ENCODE measurements at regions not wholly inside any gene's neighbourhood (a gene's known extent, or its start where the extent isn't known, plus 50 kb on each side); places are given as distances from the start of the nearest gene placed in this dataset.

GRCh38 chr10:94085766-94086437, 92.2 kb downstream of the PLCE1 start:
- DNase-seq (ENCODE audit: low read depth, low spot score), result no peak

GRCh38 chr10:94088926-94089381, 95.2 kb downstream of the PLCE1 start:
- DNase-seq (ENCODE audit: low read depth, low spot score), result peak; percentile 44

GRCh38 chr10:94091649-94092048, 97.9 kb downstream of the PLCE1 start:
- no peak for DNase-seq (ENCODE audit: low read depth, low spot score)

- peak; percentile 71 for DNase-seq (ENCODE audit: low read depth, low spot score)
These were observed 99.1 kb downstream of the PLCE1 start for GRCh38 chr10:94092848-94093247.

GRCh38 chr10:94093286-94093905, 99.7 kb downstream of the PLCE1 start:
- no peak for DNase-seq (ENCODE audit: low read depth, low spot score)

- no peak for DNase-seq (ENCODE audit: low read depth, low spot score)
These were observed 100.8 kb downstream of the PLCE1 start for GRCh38 chr10:94094540-94094939.

GRCh38 chr10:94097656-94098055, 103.9 kb downstream of the PLCE1 start:
- DNase-seq (ENCODE audit: low read depth, low spot score), result peak; percentile 45

- DNase-seq (ENCODE audit: low read depth, low spot score), result no peak
These were observed 105.2 kb downstream of the PLCE1 start for GRCh38 chr10:94098896-94099295.

- no peak for DNase-seq (ENCODE audit: low read depth, low spot score)
These were observed 108.2 kb downstream of the PLCE1 start for GRCh38 chr10:94101894-94102293.

GRCh38 chr10:94102436-94102835, 108.7 kb downstream of the PLCE1 start:
- no peak for DNase-seq (ENCODE audit: low read depth, low spot score)

- DNase-seq (ENCODE audit: low read depth, low spot score), result no peak
These were observed 109.5 kb downstream of the PLCE1 start for GRCh38 chr10:94103192-94103591.

- DNase-seq (ENCODE audit: low read depth, low spot score), result no peak
These were observed 110.1 kb downstream of the PLCE1 start for GRCh38 chr10:94103801-94104221.

GRCh38 chr10:94104316-94105000, 110.7 kb downstream of the PLCE1 start:
- DNase-seq (ENCODE audit: low read depth, low spot score), result no peak

- no peak for DNase-seq (ENCODE audit: low read depth, low spot score)
These were observed 111.5 kb downstream of the PLCE1 start for GRCh38 chr10:94105226-94105625.

- DNase-seq (ENCODE audit: low read depth, low spot score), result no peak
These were observed 113.5 kb downstream of the PLCE1 start for GRCh38 chr10:94107191-94107590.

GRCh38 chr10:94108200-94108599, 114.5 kb downstream of the PLCE1 start:
- peak; percentile 59 for DNase-seq (ENCODE audit: low read depth, low spot score)

GRCh38 chr10:94111367-94111766, 117.6 kb downstream of the PLCE1 start:
- DNase-seq (ENCODE audit: low read depth, low spot score), result no peak

- DNase-seq (ENCODE audit: low read depth, low spot score), result no peak
These were observed 118.6 kb downstream of the PLCE1 start for GRCh38 chr10:94112321-94112720.

GRCh38 chr10:94115725-94116124, 122.0 kb downstream of the PLCE1 start:
- no peak for DNase-seq (ENCODE audit: low read depth, low spot score)

- DNase-seq (ENCODE audit: low read depth, low spot score), result no peak
These were observed 123.1 kb downstream of the PLCE1 start for GRCh38 chr10:94116848-94117247.

GRCh38 chr10:94122211-94122610, 128.5 kb downstream of the PLCE1 start:
- no peak for DNase-seq (ENCODE audit: low read depth, low spot score)

GRCh38 chr10:94123258-94123995, 129.7 kb downstream of the PLCE1 start:
- peak; percentile 89 for DNase-seq (ENCODE audit: low read depth, low spot score)

All from astrocyte of the hippocampus (primary cell).